HL-60 (cell line): ENCODE measurements at regions not wholly inside any gene's neighbourhood (a gene's known extent, or its start where the extent isn't known, plus 50 kb on each side); places are given as distances from the start of the nearest gene placed in this dataset.

Experiments
- DNase-seq, 2 experiments: peaks; one replicate each; pipeline ENCODE4 v3.0.0-alpha.2; 2010 to 2020; ENCODE audit warnings: low read depth in 1 of 2, low spot score in 1 of 2
- H3K27ac ChIP-seq: fragments of 250-450 bp; sonication (Bioruptor Pico); replicated peaks from 2 replicates; pipeline ENCODE4 v1.5.1; 2020; ENCODE audit warnings: mild to moderate bottlenecking, moderate library complexity
- H3K27me3 ChIP-seq: fragments of 250-450 bp; sonication (Bioruptor Pico); 2 replicates; pipeline ENCODE4 v1.5.1; 2021; ENCODE audit warnings: mild to moderate bottlenecking, moderate library complexity; ENCODE audit not compliant: insufficient read depth, poor library complexity, severe bottlenecking
- H3K4me3 ChIP-seq: replicated peaks from 2 replicates; pipeline ENCODE4 v1.5.1; 2011; ENCODE audit warnings: mild to moderate bottlenecking, control low read depth, low read length; ENCODE audit not compliant: insufficient read depth
- GABPA ChIP-seq: IDR thresholded peaks from 2 replicates; pipeline ENCODE4 v1.6.1; 2012; ENCODE audit warnings: low read depth
- POLR2AphosphoS5 ChIP-seq: IDR thresholded peaks from 2 replicates; pipeline ENCODE4 v1.6.1; 2012; ENCODE audit warnings: low read depth
- REST ChIP-seq: IDR thresholded peaks from 2 replicates; pipeline ENCODE4 v1.6.1; 2012; ENCODE audit warnings: low read depth; ENCODE audit not compliant: insufficient replicate concordance
- SPI1 ChIP-seq: IDR thresholded peaks from 2 replicates; pipeline ENCODE4 v1.6.1; 2012; ENCODE audit warnings: low read depth, mild to moderate bottlenecking, borderline replicate concordance
- TF ChIP-seq, protein P1 (sequence below): IDR thresholded peaks from one replicate; pipeline ENCODE4 v1.5.1; 2011; ENCODE audit warnings: low read length, control low read depth, inconsistent platforms; ENCODE audit not compliant: insufficient read depth

DNA sequence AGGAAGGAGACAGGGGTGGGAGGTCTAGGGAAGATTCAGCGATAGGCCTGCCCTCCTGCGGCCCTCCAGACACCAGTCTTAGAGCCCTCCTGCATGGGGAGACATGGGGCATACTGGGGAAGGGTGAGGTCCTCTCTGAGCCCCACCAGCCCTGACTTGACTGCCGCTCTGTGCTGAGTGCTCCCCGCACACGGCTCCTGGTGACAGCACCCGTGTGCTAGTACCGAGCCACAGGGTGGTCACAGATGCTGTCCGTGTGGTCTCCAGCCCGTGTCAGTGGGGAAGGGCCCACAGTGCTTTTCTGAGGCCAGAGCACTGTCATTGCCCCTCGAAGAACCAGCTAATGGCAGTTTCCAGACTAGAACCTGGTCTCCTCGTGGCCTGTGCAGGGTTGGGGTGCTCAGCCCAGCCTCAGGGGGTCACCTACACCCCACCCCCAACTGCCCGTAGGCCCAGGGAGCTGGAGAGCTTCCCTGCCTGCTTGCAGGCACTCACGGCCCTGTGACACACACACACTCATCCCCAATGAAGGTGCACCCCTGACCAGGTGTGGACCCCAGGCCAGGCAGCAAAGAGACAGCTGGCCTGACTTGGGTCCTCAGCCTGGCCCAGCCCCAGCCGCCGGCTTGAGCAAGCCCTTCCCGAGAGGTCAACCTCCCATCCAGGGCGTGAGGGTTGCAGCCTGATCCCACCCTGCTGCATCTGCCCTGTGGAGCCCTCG is 86.0 kb upstream of the RET start:
- H3K27ac ChIP-seq = no peak overlapping the region
- TF ChIP-seq, protein P1, sequence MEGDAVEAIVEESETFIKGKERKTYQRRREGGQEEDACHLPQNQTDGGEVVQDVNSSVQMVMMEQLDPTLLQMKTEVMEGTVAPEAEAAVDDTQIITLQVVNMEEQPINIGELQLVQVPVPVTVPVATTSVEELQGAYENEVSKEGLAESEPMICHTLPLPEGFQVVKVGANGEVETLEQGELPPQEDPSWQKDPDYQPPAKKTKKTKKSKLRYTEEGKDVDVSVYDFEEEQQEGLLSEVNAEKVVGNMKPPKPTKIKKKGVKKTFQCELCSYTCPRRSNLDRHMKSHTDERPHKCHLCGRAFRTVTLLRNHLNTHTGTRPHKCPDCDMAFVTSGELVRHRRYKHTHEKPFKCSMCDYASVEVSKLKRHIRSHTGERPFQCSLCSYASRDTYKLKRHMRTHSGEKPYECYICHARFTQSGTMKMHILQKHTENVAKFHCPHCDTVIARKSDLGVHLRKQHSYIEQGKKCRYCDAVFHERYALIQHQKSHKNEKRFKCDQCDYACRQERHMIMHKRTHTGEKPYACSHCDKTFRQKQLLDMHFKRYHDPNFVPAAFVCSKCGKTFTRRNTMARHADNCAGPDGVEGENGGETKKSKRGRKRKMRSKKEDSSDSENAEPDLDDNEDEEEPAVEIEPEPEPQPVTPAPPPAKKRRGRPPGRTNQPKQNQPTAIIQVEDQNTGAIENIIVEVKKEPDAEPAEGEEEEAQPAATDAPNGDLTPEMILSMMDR = no peak
- no peak overlapping the region for H3K4me3 ChIP-seq
- H3K27me3 ChIP-seq = no peaks in the 10 kb centered on the region
- no peak for DNase-seq

- no peak overlapping the region for H3K27ac ChIP-seq
- TF ChIP-seq, protein P1 = no peak
- TF ChIP-seq GABPA = no peak
- TF ChIP-seq REST = no peak
- no peak for TF ChIP-seq SPI1
- TF ChIP-seq POLR2AphosphoS5 = no peak
- H3K4me3 ChIP-seq = no peak overlapping the region
- no peak for DNase-seq
- H3K27me3 ChIP-seq = no peaks in the 10 kb centered on the region
These were observed 85.3 kb upstream of the RET start for GRCh38 chr10:42991442-42992098.

DNA sequence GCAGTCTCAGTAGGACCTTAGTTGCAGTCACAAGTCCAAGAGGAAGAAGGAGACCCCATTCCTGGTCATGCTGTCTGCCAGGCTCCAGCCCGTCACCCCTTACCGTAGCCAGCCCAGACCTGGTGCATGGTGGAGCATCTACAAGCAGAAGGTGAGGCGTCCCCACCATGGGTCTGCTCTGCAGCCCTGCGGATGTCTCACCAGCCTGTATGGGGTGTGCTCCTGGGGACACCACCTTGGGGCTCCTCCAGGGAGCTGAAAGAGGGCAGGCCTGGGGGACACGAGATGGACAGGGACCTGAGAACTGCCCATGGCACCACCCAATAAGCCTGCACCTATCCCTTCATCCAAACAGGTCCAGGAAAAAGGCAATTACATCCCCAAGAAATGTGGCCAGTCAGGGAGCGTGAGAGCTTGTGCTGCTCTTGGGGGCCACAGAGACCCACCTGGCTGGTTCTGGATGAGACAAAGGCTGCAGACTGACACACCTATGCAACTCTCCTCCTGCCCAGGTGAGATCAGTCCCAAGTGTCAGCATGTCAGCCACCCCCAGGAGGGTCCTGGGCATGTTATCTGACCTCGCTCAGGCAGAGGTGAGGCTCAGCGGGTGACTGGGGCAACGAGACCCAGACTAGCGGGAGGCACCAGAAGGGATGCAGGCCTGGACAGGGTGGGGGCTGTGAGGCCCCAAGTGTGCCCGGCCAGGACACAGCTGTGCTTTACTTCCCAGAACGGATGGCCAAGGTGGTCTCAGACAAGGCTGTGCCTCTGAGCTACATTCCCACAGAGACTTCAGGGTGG is 84.5 kb upstream of the RET start:
- TF ChIP-seq, protein P1 = no peak
- TF ChIP-seq SPI1 (no peak), GABPA (no peak), POLR2AphosphoS5 (no peak), REST (no peak)
- no peak for DNase-seq
- Histone ChIP-seq H3K27ac (no peak overlapping the region), H3K27me3 (no peaks in the 10 kb centered on the region), H3K4me3 (no peak overlapping the region)
